Calu3 (cell line): ENCODE measurements at regions not wholly inside any gene's neighbourhood (a gene's known extent, or its start where the extent isn't known, plus 50 kb on each side); places are given as distances from the start of the nearest gene placed in this dataset.

Experiments
- BruUV-seq: library from RNA; stranded (reverse); fragments of 400-500 nt; replicated peaks from 2 replicates; lab custom pipeline; 2021; lab: Mats Ljungman, UMichigan
- CTCF ChIA-PET: fragments of 300-600 bp; sonication (Branson Sonifier 250); formaldehyde crosslinking; loops from one replicate; lab custom pipeline; 2022; ENCODE audit warnings: antibody characterized with exemption; lab: Charles Lee
- DNase-seq: peaks from one replicate; pipeline ENCODE4 v3.0.0; 2022
- H3K27ac Mint-ChIP-seq: one replicate; pipeline ENCODE4 v1.8.0; 2022; ENCODE audit warnings: mixed read lengths; ENCODE audit not compliant: unreplicated experiment
- H3K27me3 Mint-ChIP-seq: one replicate; pipeline ENCODE4 v1.8.0; 2022; ENCODE audit warnings: mixed read lengths; ENCODE audit not compliant: unreplicated experiment
- H3K36me3 Mint-ChIP-seq: one replicate; pipeline ENCODE4 v1.8.0; 2022; ENCODE audit warnings: mild to moderate bottlenecking, moderate library complexity, mixed read lengths; ENCODE audit not compliant: insufficient read depth, unreplicated experiment
- H3K4me1 Mint-ChIP-seq: one replicate; pipeline ENCODE4 v1.8.0; 2022; ENCODE audit warnings: mild to moderate bottlenecking, low read depth, mixed read lengths; ENCODE audit not compliant: unreplicated experiment
- H3K4me3 Mint-ChIP-seq: one replicate; pipeline ENCODE4 v1.8.0; 2022; ENCODE audit warnings: mild to moderate bottlenecking, low read depth, moderate library complexity, mixed read lengths; ENCODE audit not compliant: unreplicated experiment
- H3K9me3 Mint-ChIP-seq: one replicate; pipeline ENCODE4 v1.8.0; 2022; ENCODE audit warnings: low read depth, mixed read lengths; ENCODE audit not compliant: unreplicated experiment
- CTCF ChIP-seq: fragments of 200-600 bp; IDR thresholded peaks from one replicate; pipeline ENCODE4 v1.8.0; 2022; ENCODE audit warnings: antibody characterized with exemption; ENCODE audit not compliant: unreplicated experiment
- intact Hi-C: fragments of 100-400 bp; cut with micrococcal nuclease; formaldehyde crosslinking; loops from one replicate; pipeline ENCODE4 v1.10.0; 2022; ENCODE audit not compliant: unreplicated experiment

GRCh38 chr4:163738521-163738920 is 244.0 kb downstream of the TMA16 start:
- Mint-ChIP-seq H3K36me3 (no peaks in the 10 kb centered on the region), H3K27me3 (no peaks in the 10 kb centered on the region), H3K4me3 (no peak overlapping the region), H3K27ac (no peak overlapping the region), H3K9me3 (peaks cover 3% of the 10 kb centered on the region), H3K4me1 (no peaks in the 10 kb centered on the region)
- TF ChIP-seq CTCF = no peak
- BruUV-seq = no TSS peak
- intact Hi-C loops = no loop called here
- no peak for DNase-seq
- CTCF ChIA-PET = no interaction called here

- H3K36me3 Mint-ChIP-seq = no peaks in the 10 kb centered on the region
- no peak overlapping the region for H3K4me3 Mint-ChIP-seq
- DNase-seq = no peak
- H3K27me3 Mint-ChIP-seq = no peaks in the 10 kb centered on the region
- intact Hi-C loops = no loop called here
- no peak for TF ChIP-seq CTCF
- no peaks in the 10 kb centered on the region for H3K4me1 Mint-ChIP-seq
- BruUV-seq = no TSS peak
- CTCF ChIA-PET = no interaction called here
- H3K9me3 Mint-ChIP-seq = peaks cover 3% of the 10 kb centered on the region
- no peak overlapping the region for H3K27ac Mint-ChIP-seq
Observed at GRCh38 chr4:163744861-163745260, 250.4 kb downstream of the TMA16 start.

- CTCF ChIA-PET = interaction anchor here (0.6 kb wide), 1 partner anchor 11 kb away, joined by 7 read pairs; no protein-coding TSS in a partner anchor
- H3K4me1 Mint-ChIP-seq = no peaks in the 10 kb centered on the region
- BruUV-seq = no TSS peak
Observed at GRCh38 chr4:163747293-163747692, 252.8 kb downstream of the TMA16 start.

GRCh38 chr4:163747886-163748285 is 253.4 kb downstream of the TMA16 start:
- no peaks in the 10 kb centered on the region for H3K4me1 Mint-ChIP-seq
- BruUV-seq = no TSS peak
- no peaks in the 10 kb centered on the region for H3K36me3 Mint-ChIP-seq
- no peak for DNase-seq
- no peak overlapping the region for H3K27ac Mint-ChIP-seq
- intact Hi-C loops = no loop called here
- H3K9me3 Mint-ChIP-seq = no peaks in the 10 kb centered on the region
- H3K27me3 Mint-ChIP-seq = no peaks in the 10 kb centered on the region
- CTCF ChIA-PET = no interaction called here
- H3K4me3 Mint-ChIP-seq = no peak overlapping the region
- TF ChIP-seq CTCF = no peak

More at GRCh38 chr4:163747293-163747692, 252.8 kb downstream of the TMA16 start:
- no peak overlapping the region for H3K4me3 Mint-ChIP-seq
- DNase-seq = no peak
- no peak for TF ChIP-seq CTCF
- H3K36me3 Mint-ChIP-seq = no peaks in the 10 kb centered on the region
- H3K9me3 Mint-ChIP-seq = peaks cover 2% of the 10 kb centered on the region
- no peaks in the 10 kb centered on the region for H3K27me3 Mint-ChIP-seq
- intact Hi-C loops = no loop called here
- no peak overlapping the region for H3K27ac Mint-ChIP-seq
